Omental fat pad (tissue), 3 donors: ENCODE measurements at regions not wholly inside any gene's neighbourhood (a gene's known extent, or its start where the extent isn't known, plus 50 kb on each side); places are given as distances from the start of the nearest gene placed in this dataset.

Experiments used
- ATAC-seq: fragments of 150-250 bp; one replicate; pipeline ENCODE4 v1.9.1; 2016; ENCODE audit warnings: mild to moderate bottlenecking, moderate library complexity; ENCODE audit not compliant: low FRiP score
- DNase-seq: peaks from one replicate; pipeline ENCODE4 v3.0.0-alpha.2; 2019; ENCODE audit warnings: low spot score
- TF ChIP-seq, protein P1 (sequence below), 3 donors: fragments of 450-650 bp; IDR thresholded peaks; one replicate each; pipeline ENCODE4 v1.5.1; 2016 to 2017; ENCODE audit warnings: antibody characterized with exemption in 3 of 3, mild to moderate bottlenecking in 3 of 3, moderate library complexity in 2 of 3

- DNase-seq (no peak), ATAC-seq (no peak)
- TF ChIP-seq, protein P1, sequence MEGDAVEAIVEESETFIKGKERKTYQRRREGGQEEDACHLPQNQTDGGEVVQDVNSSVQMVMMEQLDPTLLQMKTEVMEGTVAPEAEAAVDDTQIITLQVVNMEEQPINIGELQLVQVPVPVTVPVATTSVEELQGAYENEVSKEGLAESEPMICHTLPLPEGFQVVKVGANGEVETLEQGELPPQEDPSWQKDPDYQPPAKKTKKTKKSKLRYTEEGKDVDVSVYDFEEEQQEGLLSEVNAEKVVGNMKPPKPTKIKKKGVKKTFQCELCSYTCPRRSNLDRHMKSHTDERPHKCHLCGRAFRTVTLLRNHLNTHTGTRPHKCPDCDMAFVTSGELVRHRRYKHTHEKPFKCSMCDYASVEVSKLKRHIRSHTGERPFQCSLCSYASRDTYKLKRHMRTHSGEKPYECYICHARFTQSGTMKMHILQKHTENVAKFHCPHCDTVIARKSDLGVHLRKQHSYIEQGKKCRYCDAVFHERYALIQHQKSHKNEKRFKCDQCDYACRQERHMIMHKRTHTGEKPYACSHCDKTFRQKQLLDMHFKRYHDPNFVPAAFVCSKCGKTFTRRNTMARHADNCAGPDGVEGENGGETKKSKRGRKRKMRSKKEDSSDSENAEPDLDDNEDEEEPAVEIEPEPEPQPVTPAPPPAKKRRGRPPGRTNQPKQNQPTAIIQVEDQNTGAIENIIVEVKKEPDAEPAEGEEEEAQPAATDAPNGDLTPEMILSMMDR (IDR thresholded peaks at IDR 0.05): no peak
Measured at GRCh38 chr3:74539876-74540275, 74.6 kb downstream of the CNTN3 start.

GRCh38 chr3:74538669-74539068 lies 75.8 kb downstream of the CNTN3 start:
- ATAC-seq (no peak), DNase-seq (no peak)
- TF ChIP-seq, protein P1 (IDR thresholded peaks at IDR 0.05): no peak

DNA sequence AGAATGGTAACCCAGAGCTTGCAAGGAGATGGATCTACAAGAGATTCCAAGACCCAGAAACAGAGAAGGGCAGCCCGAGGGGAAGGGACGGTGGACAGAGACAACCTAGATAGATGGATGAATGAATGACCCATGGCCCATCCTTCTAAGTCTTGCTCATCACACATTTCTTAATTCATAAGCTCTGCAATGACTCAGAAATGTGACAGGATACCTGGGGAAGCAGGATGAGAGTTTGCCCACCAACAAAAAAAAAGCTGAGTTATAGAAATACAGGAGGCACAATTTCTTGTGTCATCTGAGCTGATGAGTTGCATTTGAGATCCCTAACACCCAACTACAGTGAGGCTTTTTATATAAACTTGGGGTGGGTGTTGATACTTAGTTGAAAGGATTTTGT lies 76.6 kb downstream of the CNTN3 start:
- ATAC-seq (no peak), DNase-seq (no peak)
- TF ChIP-seq, protein P1 (IDR thresholded peaks at IDR 0.05): no peak

DNA sequence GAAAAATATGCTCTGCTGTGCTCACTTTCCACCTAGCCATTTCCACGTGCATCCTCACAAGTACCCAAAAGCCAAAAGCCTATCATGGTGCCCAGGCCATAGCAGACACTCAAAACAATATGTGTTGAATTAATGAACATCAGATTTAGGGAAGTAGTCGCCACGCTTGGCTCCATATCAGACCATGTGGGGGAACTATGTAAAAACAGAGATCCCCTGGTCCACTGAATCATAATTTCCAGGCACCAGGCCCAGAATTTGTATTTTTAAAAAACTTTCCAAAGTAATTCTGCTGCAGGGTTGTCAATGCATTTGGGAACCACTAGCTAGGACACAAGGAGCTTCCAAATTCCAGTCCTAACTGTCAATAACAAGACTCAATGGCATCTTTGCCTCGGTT lies 77.3 kb downstream of the CNTN3 start:
- ATAC-seq (no peak), DNase-seq (no peak)

DNA sequence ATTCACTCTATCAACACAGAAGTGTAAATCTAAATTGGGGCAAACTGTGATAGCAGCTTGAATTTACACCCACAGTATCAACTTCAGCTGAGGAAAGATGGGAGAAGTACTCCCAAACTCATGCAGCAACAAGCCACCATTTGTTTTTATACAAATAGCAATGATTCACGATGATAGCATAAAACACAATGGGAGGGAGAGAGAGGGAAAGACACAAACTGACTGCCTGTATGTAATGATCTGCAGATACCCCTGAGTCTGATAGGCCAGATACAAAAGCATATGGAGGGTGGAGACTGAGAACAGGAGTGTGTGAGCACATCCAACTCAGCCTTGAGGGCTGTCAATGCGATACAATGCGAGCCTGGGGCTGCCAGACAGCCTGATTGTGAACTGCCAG lies 79.2 kb downstream of the CNTN3 start:
- DNase-seq: no peak
- no peak for ATAC-seq
- TF ChIP-seq, protein P1 (IDR thresholded peaks at IDR 0.05): no peak

More for the DNA sequence above, 77.3 kb downstream of the CNTN3 start:
- TF ChIP-seq, protein P1 (IDR thresholded peaks at IDR 0.05): no peak

GRCh38 chr3:74534611-74535010 lies 79.8 kb downstream of the CNTN3 start:
- DNase-seq: no peak
- TF ChIP-seq, protein P1 (IDR thresholded peaks at IDR 0.05): no peak
- no peak for ATAC-seq

- TF ChIP-seq, protein P1 (IDR thresholded peaks at IDR 0.05): no peak
- DNase-seq (no peak), ATAC-seq (no peak)
Measured at GRCh38 chr3:74532446-74532845, 82.0 kb downstream of the CNTN3 start.
